ELR (cell line): ENCODE measurements at regions not wholly inside any gene's neighbourhood (a gene's known extent, or its start where the extent isn't known, plus 50 kb on each side); places are given as distances from the start of the nearest gene placed in this dataset.
A peak's percentile ranks its signal among the peaks of the same experiment; 100 is the strongest.
"Not testable (repeated sequence)": the region's sequence is repeated elsewhere in the genome, so short reads cannot be mapped to it uniquely, and the experiment has no call there.

ENCODE experiments used
- DNase-seq: peaks from one replicate; pipeline ENCODE4 v3.0.0-alpha.2; 2015; ENCODE audit warnings: low read depth

GRCh38 chr12:116361414-116362223 is 84.1 kb upstream of the MED13L start:
- no peak for DNase-seq

GRCh38 chr12:116365114-116365513 is 87.6 kb upstream of the MED13L start:
- DNase-seq = no peak

- DNase-seq = no peak
Measured at GRCh38 chr12:116365606-116366455, 88.3 kb upstream of the MED13L start.

GRCh38 chr12:116366456-116366776 is 88.9 kb upstream of the MED13L start:
- no peak for DNase-seq

- DNase-seq = no peak
Measured at GRCh38 chr12:116366824-116367223, 89.3 kb upstream of the MED13L start.

- no peak for DNase-seq
Measured at GRCh38 chr12:116368196-116369194, 91.0 kb upstream of the MED13L start.

GRCh38 chr12:116370004-116370404 is 92.5 kb upstream of the MED13L start:
- DNase-seq = peak; percentile 79

- no peak for DNase-seq
Measured at GRCh38 chr12:116370886-116371580, 93.5 kb upstream of the MED13L start.

- no peak for DNase-seq
Measured at GRCh38 chr12:116372815-116373214, 95.3 kb upstream of the MED13L start.

GRCh38 chr12:116373572-116374206 is 96.2 kb upstream of the MED13L start:
- no peak for DNase-seq

GRCh38 chr12:116374207-116374606 is 96.7 kb upstream of the MED13L start:
- DNase-seq = no peak

- DNase-seq = no peak
Measured at GRCh38 chr12:116375278-116375842, 97.9 kb upstream of the MED13L start.

- peak; percentile 94 for DNase-seq
Measured at GRCh38 chr12:116376354-116377193, 99.1 kb upstream of the MED13L start.

GRCh38 chr12:116377194-116377571 is 99.7 kb upstream of the MED13L start:
- not testable (repeated sequence) for DNase-seq

- no peak for DNase-seq
Measured at GRCh38 chr12:116378002-116378401, 100.5 kb upstream of the MED13L start.

- DNase-seq = peak; percentile 15
Measured at GRCh38 chr12:116380108-116380507, 102.6 kb upstream of the MED13L start.

- DNase-seq = not testable (repeated sequence)
Measured at GRCh38 chr12:116380740-116381139, 103.2 kb upstream of the MED13L start.

- DNase-seq = no peak
Measured at GRCh38 chr12:116381240-116381743, 103.8 kb upstream of the MED13L start.
